GM06990 (cell line): ENCODE measurements at regions not wholly inside any gene's neighbourhood (a gene's known extent, or its start where the extent isn't known, plus 50 kb on each side); places are given as distances from the start of the nearest gene placed in this dataset.

Experiments
- DNase-seq: peaks from one replicate; pipeline ENCODE4 v3.0.0-alpha.2; 2011; ENCODE audit not compliant: insufficient read length; ENCODE audit errors: extremely low read depth
- H3K27me3 ChIP-seq: replicated peaks from 2 replicates; pipeline ENCODE4 v1.6.0; 2011; ENCODE audit warnings: low read length; ENCODE audit not compliant: control insufficient read depth, insufficient read depth
- H3K36me3 ChIP-seq: 2 replicates; pipeline ENCODE4 v1.5.1; 2011; ENCODE audit warnings: low read length; ENCODE audit not compliant: control insufficient read depth, insufficient read depth
- H3K4me3 ChIP-seq: replicated peaks from 2 replicates; pipeline ENCODE4 v1.5.1; 2011; ENCODE audit warnings: low read depth, mild to moderate bottlenecking, control low read depth, low read length
- CTCF ChIP-seq: IDR thresholded peaks from 2 replicates; pipeline ENCODE4 v1.5.1; 2011; ENCODE audit warnings: low read length, control low read depth, mild to moderate bottlenecking, inconsistent platforms; ENCODE audit not compliant: insufficient read depth, poor library complexity, severe bottlenecking

DNA sequence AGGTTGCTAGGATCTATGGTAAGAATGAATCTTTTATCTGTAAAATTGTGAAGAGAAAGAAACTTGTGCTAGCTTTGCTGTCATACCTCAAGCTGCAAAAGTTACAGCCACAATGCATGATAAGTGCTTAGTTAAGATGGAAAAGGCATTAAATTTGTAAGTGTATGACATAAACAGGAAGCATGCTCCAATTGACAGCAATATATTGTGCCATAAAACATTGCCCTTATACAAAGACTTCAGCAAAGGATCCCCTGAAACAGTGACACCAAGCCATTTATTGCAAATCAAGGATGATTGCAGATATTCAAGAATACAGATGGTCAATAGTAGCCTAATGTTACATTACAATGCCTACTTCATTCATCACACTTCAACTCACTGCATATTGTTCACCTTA, 283.1 kb downstream of the CPS1 start:
- H3K36me3 ChIP-seq, result no peaks in the 10 kb centered on the region
- H3K4me3 ChIP-seq, result no peak overlapping the region
- DNase-seq, result no peak
- TF ChIP-seq CTCF, result no peak
- no peaks in the 10 kb centered on the region for H3K27me3 ChIP-seq

- Histone ChIP-seq H3K36me3 (no peaks in the 10 kb centered on the region), H3K27me3 (no peaks in the 10 kb centered on the region), H3K4me3 (no peak overlapping the region)
- TF ChIP-seq CTCF, result no peak
- DNase-seq, result no peak
Measured at GRCh38 chr2:210842896-210843295, 286.5 kb downstream of the CPS1 start.

DNA sequence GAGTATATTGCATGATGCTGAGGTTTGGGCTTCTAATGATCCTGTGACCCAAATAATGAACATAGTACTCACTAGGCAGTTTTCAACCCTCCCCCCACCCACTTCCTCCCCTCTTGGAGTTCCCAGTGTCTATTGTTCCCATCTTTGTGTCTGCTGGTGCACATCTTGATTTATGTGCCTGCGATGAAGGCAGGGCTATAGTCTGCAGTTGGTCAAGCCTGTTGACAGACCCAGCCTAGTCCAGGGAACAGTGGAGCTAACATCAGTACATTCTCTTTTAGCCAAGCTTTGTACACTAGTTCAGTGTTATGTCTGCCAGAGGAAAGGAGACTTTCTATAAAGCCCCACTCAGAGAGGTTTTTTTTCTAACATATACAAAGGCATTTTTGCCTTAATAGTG, 287.6 kb downstream of the CPS1 start:
- H3K27me3 ChIP-seq, result no peaks in the 10 kb centered on the region
- no peak for TF ChIP-seq CTCF
- no peaks in the 10 kb centered on the region for H3K36me3 ChIP-seq
- H3K4me3 ChIP-seq, result no peak overlapping the region
- DNase-seq, result no peak

DNA sequence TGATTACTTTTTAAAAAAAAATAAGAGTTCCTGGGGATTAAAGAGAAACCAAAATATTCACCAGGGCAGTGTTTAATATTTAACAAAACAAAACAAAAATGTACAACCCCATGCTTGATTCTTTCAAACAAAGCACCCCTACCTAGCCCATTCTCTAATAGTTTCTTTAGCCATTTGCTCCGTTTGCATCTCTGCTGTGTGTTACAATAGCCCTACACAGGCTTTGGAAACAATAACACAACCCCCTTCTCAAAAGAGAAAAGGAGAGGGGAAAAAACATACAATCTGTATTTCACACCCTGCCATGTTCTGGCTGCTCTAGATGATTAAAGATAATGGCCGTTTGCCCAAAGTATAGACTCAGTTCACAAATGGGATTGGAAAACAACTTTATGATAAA, 302.9 kb downstream of the CPS1 start:
- H3K4me3 ChIP-seq, result no peak overlapping the region
- no peak for DNase-seq
- no peaks in the 10 kb centered on the region for H3K27me3 ChIP-seq
- no peak for TF ChIP-seq CTCF
- no peaks in the 10 kb centered on the region for H3K36me3 ChIP-seq

DNA sequence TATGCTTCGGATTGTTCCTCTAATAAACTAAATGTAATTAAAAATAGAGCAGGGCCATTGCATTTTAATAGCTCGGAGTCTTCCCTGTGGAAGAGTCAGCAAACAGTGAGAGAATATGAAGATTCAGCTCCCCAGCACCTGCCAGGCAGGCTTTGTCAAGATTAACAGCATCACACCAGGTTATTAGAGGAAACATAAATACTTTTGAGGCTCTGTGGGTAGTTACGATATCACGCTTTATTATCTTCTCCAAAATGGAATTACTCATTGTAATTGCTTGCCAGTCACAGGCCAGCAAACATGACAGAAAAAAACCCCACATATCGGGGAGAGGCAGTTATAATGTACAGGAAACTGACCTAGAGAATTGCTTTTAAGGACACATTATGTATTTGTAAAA, 303.9 kb downstream of the CPS1 start:
- Histone ChIP-seq H3K36me3 (no peaks in the 10 kb centered on the region), H3K27me3 (no peaks in the 10 kb centered on the region), H3K4me3 (no peak overlapping the region)
- no peak for DNase-seq
- no peak for TF ChIP-seq CTCF

- Histone ChIP-seq H3K27me3 (no peaks in the 10 kb centered on the region), H3K4me3 (no peak overlapping the region), H3K36me3 (no peaks in the 10 kb centered on the region)
- DNase-seq, result no peak
- TF ChIP-seq CTCF, result no peak
Measured at GRCh38 chr2:210861038-210861665, 304.8 kb downstream of the CPS1 start.
